Esophagus squamous epithelium (tissue), 4 donors: ENCODE measurements at regions not wholly inside any gene's neighbourhood (a gene's known extent, or its start where the extent isn't known, plus 50 kb on each side); places are given as distances from the start of the nearest gene placed in this dataset.

Experiments
- CTCF ChIP-seq, 6 experiments: fragments of 450-650 bp in 4 of 6; fragments of 200-600 bp in 2 of 6; sonication (generic) in 2 of 6; IDR thresholded peaks; one replicate each; pipeline ENCODE4 v1.5.1; 2016 to 2019; ENCODE audit warnings: antibody characterized with exemption in 6 of 6, mild to moderate bottlenecking in 4 of 6, moderate library complexity in 4 of 6
- POLR2A ChIP-seq, 4 donors: fragments of 450-650 bp; IDR thresholded peaks; one replicate each; pipeline ENCODE4 v1.6.1; 2017; ENCODE audit warnings: antibody characterized with exemption in 4 of 4, mild to moderate bottlenecking in 4 of 4, moderate library complexity in 3 of 4

DNA sequence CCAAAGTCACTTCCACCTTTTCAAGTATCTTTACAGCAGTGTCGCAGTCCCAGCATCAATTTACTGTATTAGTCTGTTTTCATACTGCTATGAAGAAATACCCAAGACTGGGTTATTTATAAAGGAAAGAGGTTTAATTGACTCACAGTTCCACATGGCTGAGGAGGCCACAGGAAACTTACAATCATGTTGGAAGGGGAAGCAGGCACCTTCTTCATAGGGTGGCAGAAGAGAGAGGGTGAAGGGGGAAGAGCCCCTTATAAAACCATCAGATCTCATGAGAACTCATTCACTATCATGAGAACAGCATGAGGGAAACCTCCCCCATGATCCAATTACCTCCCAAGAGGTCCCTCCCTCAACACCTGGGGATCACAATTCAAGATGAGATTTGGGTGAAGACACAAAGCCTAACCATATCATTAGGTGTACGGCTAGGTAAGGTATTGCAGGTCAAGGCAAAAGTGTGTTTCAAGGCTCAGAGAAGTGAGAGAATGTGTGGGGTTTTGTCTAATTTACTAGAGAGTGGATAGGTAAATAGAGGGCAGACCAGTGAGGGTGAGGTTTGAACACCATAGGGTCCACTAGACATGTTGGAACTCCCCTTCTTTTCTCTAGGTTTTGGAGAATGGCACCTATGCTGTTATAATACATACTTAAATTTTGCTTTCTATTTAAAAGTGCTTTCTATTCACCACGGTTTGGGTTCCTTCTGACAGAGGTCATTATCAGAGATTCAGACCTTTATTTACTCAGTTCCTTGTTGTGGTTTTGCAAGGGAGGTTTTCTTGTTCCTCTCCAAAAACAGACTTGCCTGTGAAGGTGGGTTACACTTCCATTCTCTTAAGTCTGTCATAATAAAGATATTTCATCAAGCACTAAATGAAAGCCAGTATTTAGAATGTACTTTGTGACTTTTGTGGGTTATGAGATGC lies 186.6 kb downstream of the CPEB2 start:
- no peak for TF ChIP-seq CTCF (IDR thresholded peaks at IDR 0.05)
- TF ChIP-seq POLR2A (IDR thresholded peaks at IDR 0.05): no peak
